Amygdala (tissue), 56 donors: ENCODE measurements at regions not wholly inside any gene's neighbourhood (a gene's known extent, or its start where the extent isn't known, plus 50 kb on each side); places are given as distances from the start of the nearest gene placed in this dataset.
A peak's percentile ranks its signal among the peaks of the same experiment; 100 is the strongest.
"Not testable (repeated sequence)": the region's sequence is repeated elsewhere in the genome, so short reads cannot be mapped to it uniquely, and the experiment has no call there.

Source experiments
- DNase-seq, 56 donors: peaks; one replicate each; lab custom pipeline; 2025; lab: John Stamatoyannopoulos, UW

GRCh38 chr15:55126111-55126510 lies 70.6 kb downstream of the RSL24D1 start:
- DNase-seq: no peak

- no peak for DNase-seq
These were observed 72.1 kb downstream of the RSL24D1 start for GRCh38 chr15:55124616-55125015.

GRCh38 chr15:55118344-55118870 lies 78.3 kb downstream of the RSL24D1 start:
- no peak for DNase-seq

- no peak for DNase-seq
These were observed 80.1 kb downstream of the RSL24D1 start for GRCh38 chr15:55116636-55117035.

GRCh38 chr15:55113736-55114135 lies 83.0 kb downstream of the RSL24D1 start:
- DNase-seq: no peak

- DNase-seq: no peak
These were observed 84.0 kb downstream of the RSL24D1 start for GRCh38 chr15:55112706-55113105.

- no peak for DNase-seq
These were observed 86.3 kb downstream of the RSL24D1 start for GRCh38 chr15:55110446-55110845.

- peak in 52 of 56 donors; percentile 1 to 84 (median 38) for DNase-seq
These were observed 87.8 kb downstream of the RSL24D1 start for GRCh38 chr15:55108858-55109518.

- DNase-seq: peak in 1 of 56 donors; percentile 31
These were observed 88.3 kb downstream of the RSL24D1 start for GRCh38 chr15:55108448-55108847.

GRCh38 chr15:55106155-55106554 lies 90.6 kb downstream of the RSL24D1 start:
- no peak for DNase-seq

GRCh38 chr15:55094136-55094535 lies 102.6 kb downstream of the RSL24D1 start:
- no peak for DNase-seq

GRCh38 chr15:55088207-55088606 lies 108.5 kb downstream of the RSL24D1 start:
- DNase-seq: no peak

GRCh38 chr15:55084673-55085072 lies 112.1 kb downstream of the RSL24D1 start:
- no peak for DNase-seq

GRCh38 chr15:55084216-55084615 lies 112.5 kb downstream of the RSL24D1 start:
- no peak for DNase-seq

GRCh38 chr15:55077052-55077451 lies 119.7 kb downstream of the RSL24D1 start:
- DNase-seq: not testable (repeated sequence)

GRCh38 chr15:55074431-55074830 lies 122.3 kb downstream of the RSL24D1 start:
- DNase-seq: no peak

- DNase-seq: not testable (repeated sequence)
These were observed 132.8 kb downstream of the RSL24D1 start for GRCh38 chr15:55063970-55064369.

GRCh38 chr15:55060836-55061235 lies 135.9 kb downstream of the RSL24D1 start:
- DNase-seq: no peak

GRCh38 chr15:55056500-55056899 lies 140.2 kb downstream of the RSL24D1 start:
- DNase-seq: no peak

- DNase-seq: no peak
These were observed 152.6 kb downstream of the RSL24D1 start for GRCh38 chr15:55044162-55044561.

GRCh38 chr15:55037071-55037470 lies 159.7 kb downstream of the RSL24D1 start:
- DNase-seq: no peak

- no peak for DNase-seq
These were observed 161.0 kb downstream of the RSL24D1 start for GRCh38 chr15:55035749-55036148.

- DNase-seq: no peak
These were observed 163.2 kb downstream of the RSL24D1 start for GRCh38 chr15:55033574-55033973.
